ENCODE measurements at regions not wholly inside any gene's neighbourhood (a gene's known extent, or its start where the extent isn't known, plus 50 kb on each side); places are given as distances from the start of the nearest gene placed in this dataset.
"Not testable (repeated sequence)": the region's sequence is repeated elsewhere in the genome, so short reads cannot be mapped to it uniquely, and the experiment has no call there.

GRCh38 chr2:242071377-242071776 is 201.8 kb downstream of the RTP5 start:
- not testable (repeated sequence) for TF ChIP-seq CTCF, POLR2A (IDR thresholded peaks at IDR 0.05)

Measured in lower leg skin (tissue), 3 donors.